GM18502 (cell line): ENCODE measurements at regions not wholly inside any gene's neighbourhood (a gene's known extent, or its start where the extent isn't known, plus 50 kb on each side); places are given as distances from the start of the nearest gene placed in this dataset.

ENCODE experiments used
- ATAC-seq: cut with Tn5 transposase; IDR thresholded peaks from one replicate; pipeline ENCODE4 v1.9.1; 2021; ENCODE audit warnings: mild to moderate bottlenecking; ENCODE audit not compliant: unreplicated experiment, poor library complexity

GRCh38 chr2:226581661-226582060 lies 218.0 kb downstream of the IRS1 start:
- ATAC-seq, result no peak

- no peak for ATAC-seq
These were observed 218.6 kb downstream of the IRS1 start for GRCh38 chr2:226581004-226581403.

GRCh38 chr2:226580403-226580802 lies 219.2 kb downstream of the IRS1 start:
- ATAC-seq, result no peak

- ATAC-seq, result no peak
These were observed 220.1 kb downstream of the IRS1 start for GRCh38 chr2:226579519-226579918.

GRCh38 chr2:226578879-226579278 lies 220.7 kb downstream of the IRS1 start:
- ATAC-seq, result no peak

GRCh38 chr2:226578373-226578772 lies 221.2 kb downstream of the IRS1 start:
- ATAC-seq, result no peak

GRCh38 chr2:226575928-226576327 lies 223.7 kb downstream of the IRS1 start:
- ATAC-seq, result no peak

GRCh38 chr2:226573158-226573557 lies 226.5 kb downstream of the IRS1 start:
- ATAC-seq, result no peak

- ATAC-seq, result no peak
These were observed 235.0 kb downstream of the IRS1 start for GRCh38 chr2:226564667-226565066.

GRCh38 chr2:226561962-226562361 lies 237.7 kb downstream of the IRS1 start:
- ATAC-seq, result no peak

GRCh38 chr2:226560325-226560724 lies 239.3 kb downstream of the IRS1 start:
- ATAC-seq, result no peak

- no peak for ATAC-seq
These were observed 240.1 kb downstream of the IRS1 start for GRCh38 chr2:226559536-226559935.

GRCh38 chr2:226558418-226558817 lies 241.2 kb downstream of the IRS1 start:
- ATAC-seq, result no peak

- ATAC-seq, result no peak
These were observed 243.6 kb downstream of the IRS1 start for GRCh38 chr2:226556050-226556449.

GRCh38 chr2:226554701-226555100 lies 244.9 kb downstream of the IRS1 start:
- ATAC-seq, result no peak

- ATAC-seq, result no peak
These were observed 246.3 kb downstream of the IRS1 start for GRCh38 chr2:226553333-226553732.

GRCh38 chr2:226552571-226553285 lies 246.9 kb downstream of the IRS1 start:
- ATAC-seq, result no peak

- ATAC-seq, result no peak
These were observed 247.9 kb downstream of the IRS1 start for GRCh38 chr2:226551522-226552250.

- no peak for ATAC-seq
These were observed 248.8 kb downstream of the IRS1 start for GRCh38 chr2:226550801-226551200.

- ATAC-seq, result no peak
These were observed 250.9 kb downstream of the IRS1 start for GRCh38 chr2:226548732-226549131.

- no peak for ATAC-seq
These were observed 254.9 kb downstream of the IRS1 start for GRCh38 chr2:226544596-226545210.
